Spleen (tissue), 11 donors: ENCODE measurements at regions not wholly inside any gene's neighbourhood (a gene's known extent, or its start where the extent isn't known, plus 50 kb on each side); places are given as distances from the start of the nearest gene placed in this dataset.

Experiments
- DNase-seq: peaks from one replicate; pipeline ENCODE4 v3.0.0-alpha.2; 2020
- H3K27ac ChIP-seq, 8 donors: fragments of 200-600 bp; sonication (generic) in 7 of 8; 1 replicate in 4 of 8; 2 replicates in 4 of 8; pipeline versions ENCODE4 v1.5.0 to v1.8.0; 2016 to 2021; ENCODE audit warnings: inconsistent platforms in 4 of 8, mild to moderate bottlenecking in 4 of 8, moderate library complexity in 1 of 8
- H3K27me3 ChIP-seq, 7 donors: fragments of 200-600 bp; sonication (generic) in 6 of 7; replicated peaks in 1 of 7; 1 replicate in 4 of 7; 2 replicates in 3 of 7; pipeline versions ENCODE4 v1.5.0 to v1.8.0; 2016 to 2021; ENCODE audit warnings: inconsistent platforms in 3 of 7, mild to moderate bottlenecking in 1 of 7
- H3K36me3 ChIP-seq, 6 donors: fragments of 200-600 bp; sonication (generic) in 5 of 6; 1 replicate in 4 of 6; 2 replicates in 2 of 6; pipeline versions ENCODE4 v1.5.0 to v1.8.0; 2016 to 2021; ENCODE audit warnings: inconsistent platforms in 2 of 6
- H3K4me1 ChIP-seq, 6 donors: fragments of 200-600 bp; sonication (generic) in 5 of 6; 1 replicate in 3 of 6; 2 replicates in 3 of 6; pipeline versions ENCODE4 v1.5.0 to v1.8.0; 2016 to 2021; ENCODE audit warnings: inconsistent platforms in 3 of 6
- H3K4me3 ChIP-seq, 8 donors: fragments of 200-600 bp; sonication (generic) in 7 of 8; 1 replicate in 4 of 8; 2 replicates in 4 of 8; pipeline versions ENCODE4 v1.5.0 to v1.8.0; 2016 to 2021; ENCODE audit warnings: inconsistent platforms in 4 of 8, mild to moderate bottlenecking in 4 of 8, moderate library complexity in 2 of 8
- H3K9me3 ChIP-seq, 8 donors: fragments of 200-600 bp; sonication (generic) in 7 of 8; 1 replicate in 4 of 8; 2 replicates in 4 of 8; pipeline versions ENCODE4 v1.5.0 to v1.8.0; 2016 to 2021; ENCODE audit warnings: inconsistent platforms in 4 of 8
- CTCF ChIP-seq, 11 experiments: fragments of 200-600 bp in 7 of 11; fragments of 450-650 bp in 4 of 11; sonication (generic) in 4 of 11; IDR thresholded peaks in 8 of 11; conservative IDR thresholded peaks in 3 of 11; 1 replicate in 7 of 11; 2 replicates in 4 of 11; pipeline versions ENCODE4 v1.4.0 to v1.8.0; 2016 to 2021; ENCODE audit warnings: antibody characterized with exemption in 11 of 11, inconsistent platforms in 4 of 11, mild to moderate bottlenecking in 1 of 11
- POLR2A ChIP-seq, 3 donors: fragments of 450-650 bp; IDR thresholded peaks; one replicate each; pipeline ENCODE4 v1.5.1; 2017; ENCODE audit warnings: antibody characterized with exemption in 3 of 3, mild to moderate bottlenecking in 1 of 3
- POLR2AphosphoS5 ChIP-seq, 3 donors: sonication (generic); formaldehyde crosslinking; IDR thresholded peaks; one replicate each; pipeline ENCODE4 v1.5.1; 2017; ENCODE audit warnings: antibody characterized with exemption in 3 of 3
- WGBS, 5 donors: extraction: QIAGEN DNeasy Blood & Tissue Kit in 3 of 5; methylation state at CpG; one replicate each; pipeline versions ENCODE4 v1.1.5 to v1.1.7; 2013 to 2018; 5-methylcytosine and 5-hydroxymethylcytosine counted together
- intact Hi-C: fragments of 100-400 bp; cut with DNase I; formaldehyde crosslinking; loops from one replicate; pipeline ENCODE4 v1.15.0; 2023; ENCODE audit warnings: low total_unique reads
- donor health status: healthy with polysubstance abuse.
- donor health status: DM: no; HTN: no; CAD: no; lungs with moderate emphysema.
- donor health status: DM: no; HTN: no; CAD: no.
- donor health status: Bipolar disorder and iron deficiency.
- donor health status: healthy.
- donor health status: DM: no; HTN: no; CAD: no.
- donor health status: DM: yes; HTN: yes; CAD: no.

GRCh38 chrX:110427076-110427475 lies 68.4 kb downstream of the RTL9 start:
- no peaks in the 10 kb centered on the region for H3K36me3 ChIP-seq
- WGBS, 5 donors, result 50 to 100% (median 78%) methylated on average over 1 of the region's 1 CpG
- H3K4me3 ChIP-seq, result no peak overlapping the region
- no peak overlapping the region for H3K27ac ChIP-seq
- no peak for DNase-seq
- intact Hi-C loops, result no loop called here
- peaks cover 0 to 3% (median 0%) of the 10 kb centered on the region in 7 donors for H3K27me3 ChIP-seq
- H3K9me3 ChIP-seq, result no peaks in the 10 kb centered on the region
- no peak for TF ChIP-seq POLR2A (IDR thresholded peaks at IDR 0.05)
- TF ChIP-seq POLR2AphosphoS5 (IDR thresholded peaks at IDR 0.05), result no peak
- no peak for TF ChIP-seq CTCF (IDR thresholded peaks at IDR 0.05 in 8 of 11, conservative IDR thresholded peaks at IDR 0.05 in 3 of 11)
- no peaks in the 10 kb centered on the region for H3K4me1 ChIP-seq

DNA sequence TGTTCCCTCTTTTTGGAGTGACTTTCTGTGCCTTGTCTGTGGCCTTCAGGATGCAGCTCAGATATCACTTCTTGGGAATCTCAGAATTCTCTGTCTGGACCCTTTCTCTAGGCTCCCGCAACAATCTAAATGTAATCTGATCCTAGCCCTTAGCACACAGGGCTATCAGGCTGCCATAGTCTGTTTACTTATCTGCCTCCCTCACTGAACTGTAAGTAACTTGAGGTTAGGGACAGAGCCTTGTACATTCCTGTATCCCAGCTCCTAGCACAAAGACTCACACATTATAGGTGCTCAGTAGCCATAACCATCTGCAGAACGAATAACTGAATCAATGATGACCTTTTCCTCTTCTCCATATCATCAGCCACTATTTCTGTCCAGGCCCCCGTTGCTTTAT lies 69.5 kb downstream of the RTL9 start:
- no peaks in the 10 kb centered on the region for H3K36me3 ChIP-seq
- TF ChIP-seq POLR2A (IDR thresholded peaks at IDR 0.05) (no peak), POLR2AphosphoS5 (IDR thresholded peaks at IDR 0.05) (no peak), CTCF (IDR thresholded peaks at IDR 0.05 in 8 of 11, conservative IDR thresholded peaks at IDR 0.05 in 3 of 11) (no peak)
- intact Hi-C loops, result no loop called here
- H3K4me1 ChIP-seq, result no peaks in the 10 kb centered on the region
- no peak overlapping the region for H3K4me3 ChIP-seq
- DNase-seq, result no peak
- WGBS, 5 donors, result 61 to 85% (median 71%) methylated on average over 3 of the region's 3 CpGs
- peaks cover 0 to 6% (median 0%) of the 10 kb centered on the region in 7 donors for H3K27me3 ChIP-seq
- no peak overlapping the region for H3K27ac ChIP-seq
- no peaks in the 10 kb centered on the region for H3K9me3 ChIP-seq

GRCh38 chrX:110430293-110431076 lies 71.8 kb downstream of the RTL9 start:
- peaks cover 0 to 11% (median 0%) of the 10 kb centered on the region in 7 donors for H3K27me3 ChIP-seq
- H3K9me3 ChIP-seq, result no peaks in the 10 kb centered on the region
- DNase-seq, result no peak
- no peaks in the 10 kb centered on the region for H3K36me3 ChIP-seq
- intact Hi-C loops, result no loop called here
- H3K27ac ChIP-seq, result no peak overlapping the region
- H3K4me1 ChIP-seq, result no peaks in the 10 kb centered on the region
- WGBS, 5 donors, result 78 to 94% (median 85%) methylated on average over 1 of the region's 1 CpG
- no peak overlapping the region for H3K4me3 ChIP-seq
- no peak for TF ChIP-seq POLR2AphosphoS5 (IDR thresholded peaks at IDR 0.05)
- TF ChIP-seq POLR2A (IDR thresholded peaks at IDR 0.05), result no peak
- no peak for TF ChIP-seq CTCF (IDR thresholded peaks at IDR 0.05 in 8 of 11, conservative IDR thresholded peaks at IDR 0.05 in 3 of 11)

DNA sequence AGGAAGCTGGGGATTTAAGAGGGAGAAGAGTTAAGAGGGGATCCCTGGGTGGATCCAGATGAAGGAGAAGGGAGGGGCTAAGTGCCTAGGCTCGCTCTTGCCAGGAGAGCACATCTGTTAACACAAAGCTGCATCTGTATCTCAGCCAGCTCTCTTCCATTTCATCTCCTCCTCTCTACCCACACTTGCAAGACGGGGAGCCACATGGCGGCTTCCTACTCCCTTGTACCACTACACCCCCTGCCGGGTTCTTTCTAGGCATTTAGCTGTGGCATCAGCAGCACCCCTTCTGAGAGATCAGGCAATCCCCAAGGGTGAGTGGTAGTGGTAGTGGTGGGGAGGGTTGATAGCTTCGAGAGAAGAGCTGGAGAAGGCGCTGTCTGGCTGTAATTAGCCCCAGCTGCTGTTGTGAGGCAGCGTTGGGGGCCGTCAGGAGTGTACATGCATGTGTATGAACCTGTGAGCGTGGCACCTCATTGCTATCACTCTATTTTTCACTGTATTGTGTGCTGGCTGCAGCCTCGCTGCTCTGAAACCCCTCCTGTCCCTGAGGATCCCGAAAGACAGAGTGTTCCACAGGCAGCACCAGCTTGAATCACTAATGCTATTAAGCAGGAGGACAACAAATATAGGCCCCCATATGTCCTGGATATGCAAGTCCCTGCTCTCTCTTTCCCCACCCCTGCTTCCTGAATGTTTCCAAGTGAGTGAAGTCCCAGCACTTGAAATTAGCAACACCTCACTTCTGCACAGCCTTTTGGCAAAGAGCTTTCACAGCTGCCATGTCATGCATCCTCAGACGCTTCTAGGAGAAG lies 73.7 kb downstream of the RTL9 start:
- peaks cover 0 to 22% (median 0%) of the 10 kb centered on the region in 7 donors for H3K27me3 ChIP-seq

More for the DNA sequence above, 73.7 kb downstream of the RTL9 start:
- no peak for TF ChIP-seq CTCF (IDR thresholded peaks at IDR 0.05 in 8 of 11, conservative IDR thresholded peaks at IDR 0.05 in 3 of 11)
- TF ChIP-seq POLR2AphosphoS5 (IDR thresholded peaks at IDR 0.05), result no peak
- TF ChIP-seq POLR2A (IDR thresholded peaks at IDR 0.05), result no peak
- DNase-seq, result no peak
- 59 to 83% (median 76%) methylated on average over 9 to 12 of the region's 12 CpGs for WGBS, 5 donors
- no peaks in the 10 kb centered on the region for H3K4me1 ChIP-seq
- H3K27ac ChIP-seq, result no peak overlapping the region
- no peak overlapping the region for H3K4me3 ChIP-seq
- no peaks in the 10 kb centered on the region for H3K36me3 ChIP-seq
- intact Hi-C loops, result no loop called here
- no peaks in the 10 kb centered on the region for H3K9me3 ChIP-seq
